GM18870 (cell line): ENCODE measurements at regions not wholly inside any gene's neighbourhood (a gene's known extent, or its start where the extent isn't known, plus 50 kb on each side); places are given as distances from the start of the nearest gene placed in this dataset.

Experiments
- ATAC-seq: cut with Tn5 transposase; IDR thresholded peaks from one replicate; pipeline ENCODE4 v1.9.1; 2021; ENCODE audit warnings: moderate library complexity; ENCODE audit not compliant: unreplicated experiment

DNA sequence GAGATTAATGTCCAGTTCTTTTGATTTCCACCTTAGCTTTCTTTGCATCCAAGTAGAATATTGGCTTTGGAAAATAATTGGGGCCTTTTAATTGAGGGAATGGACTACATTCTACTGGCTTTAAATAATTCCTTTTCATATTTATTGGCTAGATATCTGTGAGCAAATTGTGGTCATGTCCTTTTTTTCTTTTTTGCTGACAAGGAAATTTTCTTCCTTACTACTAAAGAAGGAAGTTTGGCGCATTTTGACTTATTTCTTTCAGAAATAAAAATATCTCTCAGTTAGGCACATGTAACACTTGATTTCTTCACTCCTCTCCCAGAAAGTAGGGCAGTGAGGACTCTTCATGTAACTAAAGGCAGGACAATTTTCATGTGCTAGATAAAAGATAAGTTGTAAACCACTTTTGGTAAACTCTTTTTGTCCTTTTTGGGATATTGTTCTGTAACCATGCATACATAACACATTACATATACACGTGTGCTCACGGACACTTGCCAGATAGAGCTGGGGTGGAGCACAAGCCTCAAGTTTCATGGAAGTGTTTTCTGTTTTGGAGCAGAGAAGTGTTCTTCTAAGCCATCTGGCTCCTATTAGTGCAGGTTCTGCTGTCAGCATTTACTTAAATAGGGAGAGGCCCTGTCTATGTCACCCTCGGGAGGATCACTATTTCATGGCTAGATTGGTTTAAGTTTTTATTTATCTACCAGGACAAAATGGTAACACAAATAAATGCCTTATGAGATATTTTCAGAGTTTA lies 85.1 kb upstream of the LRIG3 start:
- ATAC-seq: no peak

DNA sequence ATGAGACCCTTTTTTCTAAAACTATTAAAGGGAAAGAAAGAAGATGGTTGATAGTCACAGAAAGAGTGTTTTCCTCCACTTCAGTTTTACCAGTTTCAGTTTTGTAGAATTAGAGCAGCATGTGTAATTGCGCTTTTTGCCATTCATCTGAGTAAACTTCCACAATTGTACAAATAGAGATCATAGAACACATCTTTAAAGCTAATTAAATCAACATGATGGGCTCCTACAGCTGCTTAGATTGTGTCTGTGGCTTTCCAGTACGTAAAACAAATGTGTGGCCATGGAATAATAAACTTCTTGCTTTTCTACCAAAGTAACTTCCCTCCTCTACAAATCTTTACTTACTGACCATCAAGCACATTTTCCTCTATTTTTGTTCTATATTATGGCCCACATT lies 84.2 kb upstream of the LRIG3 start:
- no peak for ATAC-seq

DNA sequence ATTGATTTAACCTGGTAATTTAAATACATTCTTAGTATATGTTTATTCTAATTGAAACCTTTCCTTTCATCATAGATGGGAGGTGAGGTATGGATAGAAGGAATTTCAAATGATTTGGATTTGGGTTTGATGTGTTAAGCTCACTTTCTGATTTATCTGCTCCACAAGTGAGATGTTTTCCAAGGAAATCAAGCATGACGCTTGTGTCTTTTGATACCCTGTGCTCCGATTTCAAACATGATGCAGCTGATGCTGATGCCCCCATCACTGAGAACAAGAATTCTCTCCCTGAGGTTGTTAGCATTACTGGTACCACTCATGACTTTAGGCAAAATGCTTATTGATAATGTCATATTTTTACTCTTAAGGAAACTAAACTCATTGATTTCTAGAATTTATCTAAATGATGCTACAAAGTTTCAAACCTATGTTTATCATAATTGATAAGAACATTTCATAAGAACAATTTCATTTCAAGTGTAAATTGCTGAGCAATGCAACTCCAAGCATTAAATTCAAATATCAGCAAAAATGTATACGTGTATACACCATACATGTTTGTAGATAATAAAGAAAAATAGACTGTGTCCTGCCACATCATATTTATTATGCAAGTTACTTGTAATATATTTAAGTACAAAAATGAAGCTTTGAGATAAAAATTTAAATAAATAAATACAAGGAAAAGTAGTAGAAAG lies 75.5 kb upstream of the LRIG3 start:
- no peak for ATAC-seq

DNA sequence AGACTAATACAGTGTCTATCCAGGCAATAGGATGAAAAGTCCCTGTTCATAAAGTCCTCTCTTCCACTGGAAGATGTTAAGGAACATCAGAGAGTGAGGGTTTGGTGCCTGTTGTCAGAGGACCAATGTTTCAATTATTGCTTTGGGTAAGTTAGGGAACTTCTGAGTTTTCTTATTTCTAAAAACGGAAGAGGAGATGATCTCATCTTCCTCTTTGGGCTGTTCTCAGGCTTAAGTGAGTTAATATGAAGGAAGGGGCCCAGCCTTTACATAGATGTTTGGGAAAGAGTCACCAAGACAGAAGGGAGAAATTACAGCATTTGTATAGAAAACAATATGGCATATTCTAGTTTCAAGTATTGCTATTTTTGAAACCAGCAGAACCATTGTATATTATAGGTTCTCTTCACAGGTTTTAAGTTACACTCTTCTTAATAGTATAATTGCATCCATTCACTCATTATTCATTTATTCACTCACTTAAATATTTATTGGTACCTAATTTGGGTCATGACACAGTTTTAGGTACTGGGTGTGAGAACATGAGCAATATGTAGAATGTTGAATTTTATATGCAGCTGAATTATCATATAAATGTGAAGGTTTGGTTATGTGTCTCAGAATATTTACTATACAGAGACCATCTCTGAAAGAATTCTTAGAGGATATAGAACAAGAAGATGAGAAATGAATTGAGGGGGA lies 68.5 kb upstream of the LRIG3 start:
- ATAC-seq: peak; percentile 52

DNA sequence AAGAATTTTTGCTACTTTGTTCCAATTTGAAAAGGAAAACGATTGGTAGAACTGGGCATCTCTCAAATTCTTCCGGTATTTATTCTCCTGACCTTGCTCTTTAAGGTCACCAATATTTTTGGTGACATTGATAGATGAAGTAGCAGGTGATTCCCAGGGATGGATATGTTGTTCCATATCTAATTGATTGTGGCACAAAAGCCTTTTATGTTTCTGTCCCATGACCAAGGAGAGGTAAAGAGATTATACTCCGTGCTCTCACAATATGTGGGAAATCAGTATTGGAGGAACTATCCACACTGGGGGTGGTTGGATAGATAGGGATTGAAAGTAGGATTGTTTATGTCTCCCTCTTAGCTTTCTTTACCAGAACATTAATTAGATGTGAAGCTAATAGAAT lies 61.7 kb upstream of the LRIG3 start:
- ATAC-seq: no peak

DNA sequence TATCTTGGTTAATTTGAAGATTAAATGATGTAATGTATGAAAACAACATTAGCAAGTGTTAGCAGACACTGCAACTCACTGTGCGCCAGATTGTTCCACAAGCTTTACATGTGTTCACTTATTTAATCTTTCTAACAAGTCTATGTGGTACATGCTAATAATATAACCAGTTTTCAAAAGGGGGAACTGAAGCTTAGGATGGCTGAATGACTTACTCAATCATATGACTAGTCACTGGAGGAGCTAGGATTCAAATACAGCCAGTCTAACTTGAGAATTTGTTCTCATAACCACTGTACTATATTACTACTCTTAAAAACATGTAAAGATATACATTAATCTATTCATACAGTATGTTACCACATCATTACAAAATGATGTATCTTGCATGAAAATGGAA lies 60.5 kb upstream of the LRIG3 start:
- no peak for ATAC-seq

DNA sequence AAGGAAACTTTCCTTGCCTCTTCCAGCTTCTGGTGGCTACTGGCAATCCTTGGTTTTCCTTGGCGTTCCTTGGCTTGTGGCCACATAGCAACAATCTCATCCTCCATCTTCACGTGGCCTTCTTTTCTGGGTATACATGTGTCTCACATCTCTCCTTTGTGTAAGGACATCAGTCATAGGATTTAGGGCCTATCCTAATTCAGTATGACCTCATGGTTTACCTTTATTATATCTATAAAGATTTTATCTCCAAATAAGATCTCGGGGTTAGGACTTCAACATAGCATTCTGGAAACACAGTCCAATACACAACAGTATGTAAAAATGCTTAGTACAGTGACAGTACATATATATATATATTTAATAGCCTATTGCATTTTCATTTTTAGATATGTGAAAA lies 58.4 kb upstream of the LRIG3 start:
- no peak for ATAC-seq

DNA sequence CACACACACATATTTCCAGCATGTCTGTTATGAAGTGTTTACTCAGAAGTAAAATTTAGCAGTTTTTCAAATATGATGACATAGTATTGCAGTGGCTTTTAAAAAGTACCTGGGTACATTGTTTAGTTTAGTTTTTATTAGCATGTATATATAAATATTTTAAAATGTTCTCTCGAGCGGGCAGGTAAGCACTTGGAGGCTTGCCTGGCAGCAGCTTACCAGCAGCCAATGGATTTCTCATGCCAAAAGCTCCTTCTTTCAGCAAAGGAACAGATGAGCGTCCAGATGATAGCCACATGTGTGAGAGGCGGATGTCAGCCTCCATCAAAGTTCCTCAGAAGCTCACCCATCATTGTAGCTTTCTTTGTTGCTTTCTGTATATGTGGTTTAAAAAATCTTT lies 57.2 kb upstream of the LRIG3 start:
- ATAC-seq: no peak

DNA sequence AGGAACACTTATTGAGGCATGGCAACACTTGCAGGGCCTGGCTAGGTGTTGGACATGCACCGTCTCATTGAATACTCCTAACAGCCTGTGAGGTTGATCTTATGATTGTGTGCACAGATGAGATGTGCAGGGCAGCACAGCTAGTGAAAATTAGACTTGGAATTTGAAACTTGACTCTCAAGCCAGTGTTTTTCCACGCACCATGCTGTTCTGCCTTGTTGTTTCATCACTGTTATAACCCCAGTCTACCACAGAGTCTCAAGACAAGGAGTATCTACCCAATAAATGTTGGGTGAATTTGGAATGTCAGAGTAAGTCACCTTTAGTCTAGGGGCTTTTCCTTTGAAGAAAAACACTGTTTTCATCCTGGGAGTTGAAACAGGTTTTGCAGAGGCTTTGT lies 55.8 kb upstream of the LRIG3 start:
- ATAC-seq: no peak
